Heart left ventricle (tissue), 16 donors: ENCODE measurements at regions not wholly inside any gene's neighbourhood (a gene's known extent, or its start where the extent isn't known, plus 50 kb on each side); places are given as distances from the start of the nearest gene placed in this dataset.

Experiments used
- ATAC-seq, 4 donors: fragments of 200-7000 bp; cut with Tn5 transposase; one replicate each; pipeline ENCODE4 v1.9.1; 2020 to 2022; ENCODE audit warnings: moderate library complexity in 4 of 4, mild to moderate bottlenecking in 3 of 4, moderate number of reproducible peaks in 1 of 4
- DNase-seq, 5 donors: peaks; one replicate each; pipeline ENCODE4 v3.0.0-alpha.2; 2020
- H3K27ac ChIP-seq, 12 donors: fragments of 200-600 bp; sonication (generic) in 4 of 12; one replicate each; pipeline versions ENCODE4 v1.5.0 to v1.8.0; 2016 to 2022; ENCODE audit warnings: mild to moderate bottlenecking in 2 of 12
- H3K27me3 ChIP-seq, 9 donors: fragments of 200-600 bp; sonication (generic) in 2 of 9; one replicate each; pipeline versions ENCODE4 v1.5.1 to v1.8.0; 2016 to 2022; ENCODE audit warnings: mild to moderate bottlenecking in 3 of 9
- H3K36me3 ChIP-seq, 9 donors: fragments of 200-600 bp; sonication (generic) in 2 of 9; one replicate each; pipeline versions ENCODE4 v1.5.0 to v1.8.0; 2018 to 2022; ENCODE audit warnings: mild to moderate bottlenecking in 2 of 9
- H3K4me1 ChIP-seq, 12 donors: fragments of 200-600 bp; sonication (generic) in 4 of 12; one replicate each; pipeline versions ENCODE4 v1.5.0 to v1.8.0; 2016 to 2022; ENCODE audit warnings: mild to moderate bottlenecking in 3 of 12
- H3K4me3 ChIP-seq, 12 donors: fragments of 200-600 bp; sonication (generic) in 4 of 12; one replicate each; pipeline versions ENCODE4 v1.5.0 to v1.8.0; 2017 to 2022; ENCODE audit warnings: mild to moderate bottlenecking in 9 of 12, moderate library complexity in 4 of 12
- H3K9me3 ChIP-seq, 12 donors: fragments of 200-600 bp; sonication (generic) in 4 of 12; one replicate each; pipeline versions ENCODE4 v1.5.0 to v1.8.0; 2016 to 2022; ENCODE audit warnings: mild to moderate bottlenecking in 1 of 12
- CTCF ChIP-seq, 12 donors: fragments of 200-600 bp; sonication (generic) in 4 of 12; IDR thresholded peaks; one replicate each; pipeline versions ENCODE4 v1.5.0 to v1.8.0; 2018 to 2022; ENCODE audit warnings: antibody characterized with exemption in 12 of 12, mild to moderate bottlenecking in 5 of 12
- POLR2A ChIP-seq, 2 donors: fragments of 450-650 bp; IDR thresholded peaks; one replicate each; pipeline ENCODE4 v1.6.1; 2017; ENCODE audit warnings: antibody characterized with exemption in 2 of 2, mild to moderate bottlenecking in 2 of 2, moderate library complexity in 2 of 2
- WGBS, 4 donors: extraction: QIAGEN DNeasy Blood & Tissue Kit in 2 of 4; methylation state at CpG; one replicate each; pipeline versions ENCODE4 v1.1.5 to v1.1.7; 2013 to 2018; 5-methylcytosine and 5-hydroxymethylcytosine counted together
- intact Hi-C, 10 donors: fragments of 100-400 bp; cut with DNase I; formaldehyde crosslinking; loops; one replicate each; pipeline versions ENCODE4 v1.11.1 to v1.14.2; 2022
- donor health status: ischemic (EF 13 %, LVEDD 7.1; RV severe dilation, severe dysfunction).
- donor health status: healthy with polysubstance abuse.
- donor health status: DM: no; HTN: yes; CAD: no.
- donor health status: DM: no; HTN: no; CAD: no.
- donor health status: ischemic (EF 25% LVEDD 6.9; RV normal size, moderate dysfunction).
- donor health status: ischemic (EF 25% LVEDD 5.7; RV mildly dilated, moderate dysfunction).
- donor health status: healthy.
- donor health status: DM: yes; HTN: yes; CAD: no.
- donor health status: ischemic (EF 35%, LVEDD 5.7; RV mildly dilated, moderate dysfunction).
- donor health status: nonischemic (EF 11% LVEDD 7.7; RV severe dilation, severe dysfunction).
- donor health status: DM: yes; HTN: yes; CAD: no.
- donor health status: PGD.
- donor health status: ischemic (EF 29% LVEDD 5.4; RV normal size, mild dysfunction).
- donor health status: nonischemic (EF 23%, LVEDD 6.1; RV moderate dilation, normal function).

GRCh38 chr16:49953090-49953489, 71.9 kb upstream of the CNEP1R1 start:
- DNase-seq (no peak), ATAC-seq (no peak)
- WGBS, 4 donors, result 33 to 47% (median 40%) methylated on average over 2 of the region's 2 CpGs
- H3K27me3 ChIP-seq, result no peaks in the 10 kb centered on the region
- intact Hi-C loops, result no loop called here
- H3K36me3 ChIP-seq, result no peaks in the 10 kb centered on the region
- no peaks in the 10 kb centered on the region for H3K9me3 ChIP-seq
- no peak overlapping the region for H3K27ac ChIP-seq
- H3K4me1 ChIP-seq, result no peaks in the 10 kb centered on the region
- no peak overlapping the region for H3K4me3 ChIP-seq
- TF ChIP-seq CTCF (IDR thresholded peaks at IDR 0.05) (no peak), POLR2A (IDR thresholded peaks at IDR 0.05) (no peak)

GRCh38 chr16:49955858-49956257, 69.2 kb upstream of the CNEP1R1 start:
- H3K27ac ChIP-seq, result no peak overlapping the region
- H3K9me3 ChIP-seq, result no peaks in the 10 kb centered on the region
- intact Hi-C loops, result no loop called here
- ATAC-seq (no peak), DNase-seq (no peak)
- H3K36me3 ChIP-seq, result no peaks in the 10 kb centered on the region
- 94 to 100% (median 99%) methylated on average over 1 of the region's 1 CpG for WGBS, 4 donors
- no peak for TF ChIP-seq POLR2A (IDR thresholded peaks at IDR 0.05)
- no peak for TF ChIP-seq CTCF (IDR thresholded peaks at IDR 0.05)
- H3K4me3 ChIP-seq, result no peak overlapping the region
- no peaks in the 10 kb centered on the region for H3K27me3 ChIP-seq
- no peaks in the 10 kb centered on the region for H3K4me1 ChIP-seq

DNA sequence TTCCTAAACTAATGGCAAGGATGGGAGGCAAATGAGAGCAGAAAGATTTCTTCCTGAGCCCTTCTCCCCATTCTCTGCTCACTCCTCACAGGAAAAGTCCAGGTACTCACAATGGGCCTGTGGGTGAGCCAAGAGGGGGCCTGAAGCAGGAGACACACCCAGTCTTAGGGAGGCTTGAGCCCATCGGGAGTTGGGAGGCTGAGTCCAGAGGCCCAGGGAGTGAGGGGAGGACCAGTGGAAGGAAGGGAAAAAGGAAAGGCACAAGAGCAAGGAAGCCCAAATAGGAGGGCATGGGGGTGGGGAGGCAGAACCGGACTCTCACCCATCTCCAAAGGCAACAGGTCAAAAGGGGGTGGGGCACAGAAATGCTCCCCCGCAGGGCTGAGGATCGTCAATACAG, 68.1 kb upstream of the CNEP1R1 start:
- intact Hi-C loops, result no loop called here
- Histone ChIP-seq H3K36me3 (no peaks in the 10 kb centered on the region), H3K4me1 (no peaks in the 10 kb centered on the region), H3K27me3 (no peaks in the 10 kb centered on the region), H3K4me3 (no peak overlapping the region), H3K9me3 (no peaks in the 10 kb centered on the region), H3K27ac (no peak overlapping the region)
- ATAC-seq (no peak), DNase-seq (no peak)
- TF ChIP-seq CTCF (IDR thresholded peaks at IDR 0.05), result no peak
- no peak for TF ChIP-seq POLR2A (IDR thresholded peaks at IDR 0.05)
- 84 to 93% (median 88%) methylated on average over 4 of the region's 4 CpGs for WGBS, 4 donors

DNA sequence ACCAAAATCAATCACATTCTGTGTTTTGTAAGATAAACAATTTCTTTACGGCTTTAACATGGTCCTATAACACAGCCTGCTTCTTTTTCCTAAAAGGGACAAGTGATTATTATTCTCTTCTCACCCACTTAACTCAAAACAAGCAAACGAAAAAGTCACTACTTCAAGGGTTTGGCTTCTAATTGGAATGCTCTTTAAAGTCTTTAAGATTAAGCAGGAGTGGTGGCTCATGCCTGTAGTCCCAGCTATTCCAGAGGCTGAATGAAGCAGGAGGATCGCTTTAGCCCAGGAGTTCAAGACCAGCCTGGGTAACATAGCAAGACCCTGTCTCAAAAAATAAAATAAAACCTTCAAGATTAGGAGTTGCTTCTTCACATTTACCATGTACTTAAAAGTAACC, 66.6 kb upstream of the CNEP1R1 start:
- intact Hi-C loops, result no loop called here
- Histone ChIP-seq H3K4me3 (no peak overlapping the region), H3K36me3 (no peaks in the 10 kb centered on the region), H3K27me3 (no peaks in the 10 kb centered on the region), H3K4me1 (no peaks in the 10 kb centered on the region), H3K9me3 (no peaks in the 10 kb centered on the region), H3K27ac (no peak overlapping the region)
- DNase-seq, result no peak
- no peak for TF ChIP-seq POLR2A (IDR thresholded peaks at IDR 0.05)
- no peak for TF ChIP-seq CTCF (IDR thresholded peaks at IDR 0.05)
- WGBS, 4 donors, result 66 to 77% (median 72%) methylated on average over 3 of the region's 3 CpGs
- no peak for ATAC-seq
